H1 (cell line): ENCODE measurements at regions not wholly inside any gene's neighbourhood (a gene's known extent, or its start where the extent isn't known, plus 50 kb on each side); places are given as distances from the start of the nearest gene placed in this dataset.

Source experiments
- FOSL1 ChIP-seq: IDR thresholded peaks from 2 replicates; pipeline ENCODE4 v1.6.1; 2011; ENCODE audit warnings: mild to moderate bottlenecking, low read depth, low read length, moderate library complexity; ENCODE audit not compliant: insufficient read depth
- SIRT6 ChIP-seq: IDR thresholded peaks from one replicate; pipeline ENCODE4 v1.7.1; 2012; ENCODE audit warnings: low read length, inconsistent platforms
- TF ChIP-seq, protein P1 (sequence below): IDR thresholded peaks from 2 replicates; pipeline ENCODE4 v1.6.1; 2012; ENCODE audit warnings: inconsistent platforms

DNA sequence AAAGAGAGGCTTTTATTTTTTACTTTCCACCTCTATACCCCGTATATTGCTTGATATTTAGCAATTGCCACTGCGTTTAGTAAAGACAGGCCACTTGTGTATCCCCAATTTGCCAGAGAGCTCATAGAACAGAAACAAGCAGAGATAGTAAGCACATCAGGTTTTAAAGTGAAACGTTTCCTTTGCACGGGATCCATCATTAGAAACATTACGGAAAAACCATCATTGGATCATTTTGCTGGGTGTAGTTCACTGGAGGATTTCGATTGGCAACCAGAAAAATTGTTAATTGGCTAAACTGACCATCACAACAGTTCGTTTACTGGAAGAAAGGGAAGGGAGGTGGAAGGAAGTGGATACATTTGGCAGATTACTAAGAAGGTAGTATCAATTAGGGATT, 149.4 kb upstream of the STK32A start (continued):
- TF ChIP-seq FOSL1 (no peak), SIRT6 (no peak)
- TF ChIP-seq, protein P1, sequence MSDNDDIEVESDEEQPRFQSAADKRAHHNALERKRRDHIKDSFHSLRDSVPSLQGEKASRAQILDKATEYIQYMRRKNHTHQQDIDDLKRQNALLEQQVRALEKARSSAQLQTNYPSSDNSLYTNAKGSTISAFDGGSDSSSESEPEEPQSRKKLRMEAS = no peak
